Stimulated activated naive B cell treated with anti-CD40 and anti-IgM and Interleukin-4, amounts not matched to agents 10 μg/mL and 1 μg/mL and 100 μg/mL, for 72 hours (primary cell): ENCODE measurements at regions not wholly inside any gene's neighbourhood (a gene's known extent, or its start where the extent isn't known, plus 50 kb on each side); places are given as distances from the start of the nearest gene placed in this dataset.

Source experiments
- ATAC-seq, 2 donors: fragments of 150-1000 bp; cut with Tn5 transposase; replicated peaks; 2 replicates each; pipeline ENCODE4 v1.10.0; 2021; ENCODE audit warnings: moderate library complexity in 1 of 2
- DNase-seq: peaks from one replicate; pipeline ENCODE4 v3.0.0; 2021
- H3K27ac Mint-ChIP-seq: one replicate; pipeline ENCODE4 v1.8.0; 2022; ENCODE audit warnings: mild to moderate bottlenecking, mixed read lengths
- H3K27me3 Mint-ChIP-seq, 2 donors: one replicate each; pipeline ENCODE4 v1.8.0; 2022; ENCODE audit warnings: mixed read lengths in 2 of 2
- H3K36me3 Mint-ChIP-seq, 2 donors: one replicate each; pipeline ENCODE4 v1.8.0; 2022; ENCODE audit warnings: mixed read lengths in 2 of 2, mild to moderate bottlenecking in 1 of 2
- H3K4me1 Mint-ChIP-seq, 2 donors: one replicate each; pipeline ENCODE4 v1.8.0; 2022; ENCODE audit warnings: mixed read lengths in 2 of 2, mild to moderate bottlenecking in 1 of 2
- H3K4me3 Mint-ChIP-seq, 2 donors: one replicate each; pipeline ENCODE4 v1.8.0; 2022; ENCODE audit warnings: mild to moderate bottlenecking in 2 of 2, mixed read lengths in 2 of 2, moderate library complexity in 1 of 2
- H3K9me3 Mint-ChIP-seq, 2 donors: one replicate each; pipeline ENCODE4 v1.8.0; 2022; ENCODE audit warnings: mixed read lengths in 2 of 2, mild to moderate bottlenecking in 1 of 2

DNA sequence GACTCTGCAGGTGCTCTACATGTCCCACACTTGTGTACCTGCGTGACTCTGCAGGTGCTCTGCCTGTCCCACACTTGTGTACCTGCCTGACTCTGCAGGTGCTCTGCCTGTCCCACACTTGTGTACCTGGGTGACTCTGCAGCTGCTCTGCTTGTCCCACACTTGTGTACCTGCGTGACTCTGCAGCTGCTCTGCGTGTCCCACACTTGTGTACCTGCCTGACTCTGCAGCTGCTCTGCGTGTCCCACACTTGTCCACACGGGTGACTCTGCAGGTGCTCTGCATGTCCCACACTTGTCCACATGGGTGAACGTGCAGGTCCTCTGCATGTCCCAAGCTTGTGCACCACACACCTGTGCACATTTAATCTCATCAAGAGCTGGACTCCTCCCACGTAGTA lies 576.7 kb upstream of the SALL3 start:
- H3K9me3 Mint-ChIP-seq, result no peaks in the 10 kb centered on the region
- H3K4me1 Mint-ChIP-seq, result peaks cover 0 to 1% of the 10 kb centered on the region in 2 donors
- H3K36me3 Mint-ChIP-seq, result no peaks in the 10 kb centered on the region
- H3K27me3 Mint-ChIP-seq, result peaks cover 9 to 12% of the 10 kb centered on the region in 2 donors
- no peak for DNase-seq
- ATAC-seq, result no peak
- H3K4me3 Mint-ChIP-seq, result no peak overlapping the region
- no peak overlapping the region for H3K27ac Mint-ChIP-seq

DNA sequence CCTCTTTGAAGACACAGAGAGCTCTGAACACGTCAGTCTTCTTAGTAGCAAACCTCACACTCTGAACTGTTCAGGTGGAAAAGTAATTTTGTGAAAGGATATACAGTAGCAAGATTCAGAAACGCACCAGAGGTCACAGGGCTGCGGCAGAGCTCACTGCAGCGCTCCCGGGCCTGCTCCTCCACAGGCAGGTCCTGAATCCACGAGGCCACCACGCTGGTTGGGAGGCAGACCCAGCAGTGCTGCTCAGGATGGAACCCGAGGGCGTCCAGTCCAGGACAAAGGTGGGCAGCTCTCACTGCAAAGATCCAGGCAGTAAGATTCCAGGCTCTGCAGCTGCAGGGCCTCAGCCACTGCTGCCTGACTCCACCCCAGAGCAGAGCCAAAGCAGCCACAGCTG lies 576.2 kb upstream of the SALL3 start:
- Mint-ChIP-seq H3K27ac (no peak overlapping the region), H3K27me3 (peaks cover 9 to 15% of the 10 kb centered on the region in 2 donors), H3K4me3 (no peak overlapping the region), H3K36me3 (no peaks in the 10 kb centered on the region), H3K4me1 (peaks cover 0 to 4% of the 10 kb centered on the region in 2 donors), H3K9me3 (no peaks in the 10 kb centered on the region)
- no peak for ATAC-seq
- no peak for DNase-seq

GRCh38 chr18:78405763-78406162 lies 573.9 kb upstream of the SALL3 start:
- H3K4me3 Mint-ChIP-seq, result no peak overlapping the region
- no peak for ATAC-seq
- H3K4me1 Mint-ChIP-seq, result peaks cover 0 to 4% of the 10 kb centered on the region in 2 donors
- no peaks in the 10 kb centered on the region for H3K36me3 Mint-ChIP-seq
- no peak overlapping the region for H3K27ac Mint-ChIP-seq
- peaks cover 9 to 15% of the 10 kb centered on the region in 2 donors for H3K27me3 Mint-ChIP-seq
- no peak for DNase-seq
- H3K9me3 Mint-ChIP-seq, result no peaks in the 10 kb centered on the region

DNA sequence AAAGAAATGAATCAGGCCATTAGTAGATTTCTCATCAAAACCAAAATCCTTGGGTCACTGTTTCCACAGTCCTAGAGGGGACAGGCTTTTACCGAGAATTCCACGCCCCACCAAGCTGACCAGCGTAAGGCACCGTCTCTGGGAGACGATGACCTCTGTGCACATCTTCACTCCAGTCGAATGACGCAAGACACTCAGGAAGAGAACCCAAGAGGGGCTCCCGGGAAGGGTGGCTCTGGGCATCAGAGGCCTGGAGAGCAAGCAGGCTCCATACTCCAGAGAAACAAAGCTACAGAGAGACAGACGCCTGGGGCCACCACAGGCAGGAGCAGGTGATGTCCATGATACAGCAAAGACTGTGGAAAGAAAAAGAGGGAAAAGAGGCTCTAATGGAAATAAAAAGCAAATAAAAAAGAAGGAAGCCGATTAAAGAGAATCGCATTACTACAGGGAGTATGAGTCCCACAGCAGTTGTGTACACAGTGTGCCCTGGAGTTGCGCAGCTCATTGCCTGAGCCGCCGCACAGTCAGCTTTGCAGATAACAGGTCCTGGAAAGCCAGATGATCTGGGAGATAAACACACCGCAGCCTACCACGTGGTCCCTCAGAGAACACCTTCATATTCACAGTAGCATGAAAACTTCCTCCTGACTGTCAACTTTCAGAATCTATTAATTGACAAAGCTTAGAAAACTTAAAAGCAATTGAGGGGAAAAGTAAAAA lies 572.7 kb upstream of the SALL3 start:
- H3K27me3 Mint-ChIP-seq, result peaks cover 9 to 15% of the 10 kb centered on the region in 2 donors
- H3K27ac Mint-ChIP-seq, result no peak overlapping the region
- DNase-seq (no peak), ATAC-seq (no peak)
- no peaks in the 10 kb centered on the region for H3K9me3 Mint-ChIP-seq
- H3K4me1 Mint-ChIP-seq, result peaks cover 0 to 4% of the 10 kb centered on the region in 2 donors
- H3K36me3 Mint-ChIP-seq, result no peaks in the 10 kb centered on the region
- no peak overlapping the region for H3K4me3 Mint-ChIP-seq

- H3K36me3 Mint-ChIP-seq, result no peaks in the 10 kb centered on the region
- H3K4me3 Mint-ChIP-seq, result no peak overlapping the region
These were observed 572.2 kb upstream of the SALL3 start for GRCh38 chr18:78407466-78407844.

DNA sequence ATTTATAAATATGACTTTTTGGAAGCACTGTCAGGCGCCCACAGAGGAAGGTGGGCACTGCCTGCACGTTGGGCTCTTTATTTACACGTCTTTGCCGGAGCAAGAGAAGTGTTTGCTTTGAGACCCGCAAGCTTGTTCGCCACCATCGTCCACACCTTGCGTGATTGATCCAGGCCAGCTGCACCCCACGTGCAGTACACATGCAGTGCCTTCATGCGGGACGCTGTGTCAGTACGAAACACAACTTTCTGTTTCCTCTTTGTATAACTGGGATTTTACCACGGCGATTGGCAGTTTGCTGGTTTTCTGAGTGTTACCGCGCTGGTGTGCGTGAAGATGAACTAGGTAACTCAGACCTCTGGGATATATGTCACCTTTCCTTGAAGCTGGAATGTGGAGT lies 571.0 kb upstream of the SALL3 start:
- Mint-ChIP-seq H3K27me3 (peaks cover 9 to 15% of the 10 kb centered on the region in 2 donors), H3K4me3 (no peak overlapping the region), H3K4me1 (peaks cover 0 to 4% of the 10 kb centered on the region in 2 donors), H3K9me3 (no peaks in the 10 kb centered on the region), H3K27ac (no peak overlapping the region), H3K36me3 (no peaks in the 10 kb centered on the region)
- ATAC-seq, result no peak
- DNase-seq, result no peak

More at GRCh38 chr18:78407466-78407844, 572.2 kb upstream of the SALL3 start:
- H3K4me1 Mint-ChIP-seq, result peaks cover 0 to 4% of the 10 kb centered on the region in 2 donors
- no peak overlapping the region for H3K27ac Mint-ChIP-seq
- DNase-seq (no peak), ATAC-seq (no peak)
- H3K27me3 Mint-ChIP-seq, result peaks cover 9 to 15% of the 10 kb centered on the region in 2 donors
- H3K9me3 Mint-ChIP-seq, result no peaks in the 10 kb centered on the region

- Mint-ChIP-seq H3K36me3 (no peaks in the 10 kb centered on the region), H3K9me3 (no peaks in the 10 kb centered on the region), H3K4me1 (peaks cover 0 to 4% of the 10 kb centered on the region in 2 donors), H3K4me3 (no peak overlapping the region), H3K27me3 (peaks cover 9 to 16% of the 10 kb centered on the region in 2 donors), H3K27ac (no peak overlapping the region)
- ATAC-seq (peak in 1 of 2 donors; percentile 23), DNase-seq (no peak)
These were observed 569.4 kb upstream of the SALL3 start for GRCh38 chr18:78410094-78410786.

DNA sequence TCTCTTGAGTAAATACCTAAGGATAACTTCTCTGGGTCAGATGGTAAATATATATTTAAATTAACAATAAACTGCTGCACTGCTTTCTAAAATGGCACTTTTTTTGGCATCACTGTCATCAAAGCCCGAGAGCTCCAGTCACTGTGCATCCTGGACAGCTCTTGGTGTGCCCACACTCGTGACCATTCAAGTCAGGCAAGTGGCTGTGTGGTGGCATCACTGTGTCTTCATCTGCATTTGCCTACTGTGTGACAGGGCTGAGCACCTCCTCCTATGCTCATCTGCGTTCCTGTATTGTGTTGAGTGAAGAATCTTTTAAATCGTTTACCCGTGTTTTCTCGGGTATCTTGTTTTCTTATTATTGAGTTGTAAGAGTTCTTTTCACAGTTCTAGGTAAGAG lies 568.1 kb upstream of the SALL3 start:
- Mint-ChIP-seq H3K9me3 (no peaks in the 10 kb centered on the region), H3K4me3 (no peak overlapping the region), H3K27ac (no peak overlapping the region), H3K36me3 (no peaks in the 10 kb centered on the region), H3K27me3 (peaks cover 9 to 24% of the 10 kb centered on the region in 2 donors), H3K4me1 (peaks cover 0 to 4% of the 10 kb centered on the region in 2 donors)
- no peak for ATAC-seq
- no peak for DNase-seq

DNA sequence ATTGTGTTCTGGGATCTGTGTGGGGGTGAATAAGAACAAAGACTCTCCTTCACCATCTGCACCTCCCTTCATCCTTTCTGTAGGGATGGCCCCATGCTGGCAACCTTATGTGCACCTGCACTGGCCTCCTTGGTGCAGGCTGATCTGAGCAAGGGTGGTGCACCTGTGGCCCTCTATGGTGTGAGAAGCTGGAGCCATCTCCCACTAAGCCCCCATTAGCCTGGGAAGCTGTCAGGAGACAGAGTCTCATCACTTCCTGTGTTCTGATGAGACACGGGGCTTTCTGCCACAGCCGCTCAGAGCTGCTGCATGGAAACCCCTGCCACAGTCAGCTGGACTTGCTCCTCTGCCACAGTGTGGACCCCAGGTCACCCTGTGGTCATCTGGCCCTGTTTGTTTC lies 565.3 kb upstream of the SALL3 start:
- Mint-ChIP-seq H3K4me3 (no peak overlapping the region), H3K9me3 (no peaks in the 10 kb centered on the region), H3K36me3 (no peaks in the 10 kb centered on the region), H3K4me1 (no peaks in the 10 kb centered on the region), H3K27ac (no peak overlapping the region), H3K27me3 (peaks cover 0 to 9% of the 10 kb centered on the region in 2 donors)
- ATAC-seq, result no peak
- DNase-seq, result no peak

- Mint-ChIP-seq H3K27ac (no peak overlapping the region), H3K9me3 (no peaks in the 10 kb centered on the region), H3K36me3 (no peaks in the 10 kb centered on the region), H3K4me3 (no peak overlapping the region), H3K4me1 (no peaks in the 10 kb centered on the region), H3K27me3 (peaks cover 0 to 9% of the 10 kb centered on the region in 2 donors)
- DNase-seq (no peak), ATAC-seq (no peak)
These were observed 562.8 kb upstream of the SALL3 start for GRCh38 chr18:78416853-78417252.

DNA sequence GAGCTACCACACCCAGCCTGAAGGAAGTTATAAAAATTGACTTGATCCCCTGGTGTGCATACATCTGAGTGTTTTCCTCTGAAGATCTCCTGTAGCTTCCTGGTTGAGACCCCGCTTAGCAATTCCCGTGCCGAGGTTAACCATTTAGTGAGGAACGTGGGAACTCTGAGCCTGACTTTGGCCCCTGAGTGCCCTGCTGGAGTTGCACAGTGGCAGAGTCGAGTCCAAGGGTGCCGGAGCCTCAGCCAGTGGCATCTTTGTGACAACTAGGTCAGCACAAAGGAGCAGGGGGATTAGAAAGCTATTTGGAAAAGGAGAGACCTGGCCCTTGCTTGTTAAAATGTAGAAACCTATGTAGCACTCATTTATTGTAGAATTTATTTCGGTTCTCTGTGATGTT lies 561.2 kb upstream of the SALL3 start:
- Mint-ChIP-seq H3K27ac (no peak overlapping the region), H3K27me3 (peaks cover 0 to 9% of the 10 kb centered on the region in 2 donors), H3K9me3 (no peaks in the 10 kb centered on the region), H3K4me3 (no peak overlapping the region), H3K36me3 (no peaks in the 10 kb centered on the region), H3K4me1 (no peaks in the 10 kb centered on the region)
- ATAC-seq, result no peak
- no peak for DNase-seq

GRCh38 chr18:78419171-78419570 lies 560.4 kb upstream of the SALL3 start:
- Mint-ChIP-seq H3K4me1 (no peaks in the 10 kb centered on the region), H3K9me3 (no peaks in the 10 kb centered on the region), H3K27ac (no peak overlapping the region), H3K4me3 (no peak overlapping the region), H3K27me3 (peaks cover 0 to 9% of the 10 kb centered on the region in 2 donors), H3K36me3 (no peaks in the 10 kb centered on the region)
- no peak for ATAC-seq
- no peak for DNase-seq

GRCh38 chr18:78420116-78420515 lies 559.5 kb upstream of the SALL3 start:
- no peak overlapping the region for H3K4me3 Mint-ChIP-seq
- H3K4me1 Mint-ChIP-seq, result no peaks in the 10 kb centered on the region
- H3K27me3 Mint-ChIP-seq, result peaks cover 0 to 9% of the 10 kb centered on the region in 2 donors
- DNase-seq (no peak), ATAC-seq (no peak)
- no peak overlapping the region for H3K27ac Mint-ChIP-seq
- no peaks in the 10 kb centered on the region for H3K9me3 Mint-ChIP-seq
- no peaks in the 10 kb centered on the region for H3K36me3 Mint-ChIP-seq

DNA sequence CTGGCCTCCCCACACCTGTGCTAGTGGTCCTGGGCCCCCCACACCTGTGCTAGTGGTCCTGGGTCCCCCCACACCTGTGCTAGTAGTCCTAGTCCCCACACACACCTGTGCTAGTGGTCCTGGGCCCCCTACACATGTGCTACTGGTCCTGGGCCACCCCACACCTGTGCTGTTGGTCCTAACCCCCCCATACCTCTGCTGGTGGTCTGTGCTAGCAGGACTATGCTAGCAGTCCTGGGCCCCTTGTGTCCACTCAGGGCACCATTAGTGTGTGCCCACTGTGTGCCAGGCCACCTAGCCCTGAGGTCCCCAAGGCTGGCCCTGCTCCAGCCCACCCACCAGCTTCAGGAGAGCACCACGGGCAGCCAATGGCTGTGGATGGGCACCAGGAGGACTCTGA lies 558.2 kb upstream of the SALL3 start:
- DNase-seq, result no peak
- no peaks in the 10 kb centered on the region for H3K9me3 Mint-ChIP-seq
- H3K27ac Mint-ChIP-seq, result no peak overlapping the region
- ATAC-seq, result no peak
- H3K4me3 Mint-ChIP-seq, result no peak overlapping the region
- no peaks in the 10 kb centered on the region for H3K27me3 Mint-ChIP-seq
- H3K4me1 Mint-ChIP-seq, result no peaks in the 10 kb centered on the region
- no peaks in the 10 kb centered on the region for H3K36me3 Mint-ChIP-seq

- no peaks in the 10 kb centered on the region for H3K4me1 Mint-ChIP-seq
- DNase-seq (no peak), ATAC-seq (no peak)
- no peaks in the 10 kb centered on the region for H3K9me3 Mint-ChIP-seq
- no peaks in the 10 kb centered on the region for H3K27me3 Mint-ChIP-seq
- H3K27ac Mint-ChIP-seq, result no peak overlapping the region
- no peaks in the 10 kb centered on the region for H3K36me3 Mint-ChIP-seq
- H3K4me3 Mint-ChIP-seq, result no peak overlapping the region
These were observed 557.3 kb upstream of the SALL3 start for GRCh38 chr18:78422336-78422735.
